ENCODE measurements at regions not wholly inside any gene's neighbourhood (a gene's known extent, or its start where the extent isn't known, plus 50 kb on each side); places are given as distances from the start of the nearest gene placed in this dataset.

DNA sequence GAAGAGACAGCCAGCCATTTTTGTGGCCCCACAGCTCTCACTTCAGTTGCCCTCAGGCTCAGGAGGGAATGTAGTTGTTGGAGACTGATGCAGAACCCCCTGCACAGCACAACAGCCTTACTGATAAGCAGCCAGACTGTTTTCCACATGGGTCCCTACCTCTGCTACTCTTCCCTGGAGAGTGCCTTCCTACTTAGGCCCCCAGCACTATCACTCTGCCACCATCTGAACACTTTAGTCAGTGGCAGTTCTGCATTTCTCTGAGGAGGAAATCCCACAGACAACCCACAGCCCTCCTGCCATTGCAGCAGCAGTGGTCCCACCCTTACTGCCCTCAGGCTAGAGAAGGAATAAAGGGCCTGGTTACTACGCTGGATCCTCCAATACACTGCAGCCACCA, 61.8 kb upstream of the PTPRD start:
- in situ Hi-C loops (cut with HindIII; ENCODE audit: low sequenced_read_pairs): no loop called here
- no peak overlapping the region for H3K4me3 ChIP-seq (ENCODE audit: low read depth, low read length)
- DNase-seq (ENCODE audit: low read depth): no peak
- TF ChIP-seq, protein P1, sequence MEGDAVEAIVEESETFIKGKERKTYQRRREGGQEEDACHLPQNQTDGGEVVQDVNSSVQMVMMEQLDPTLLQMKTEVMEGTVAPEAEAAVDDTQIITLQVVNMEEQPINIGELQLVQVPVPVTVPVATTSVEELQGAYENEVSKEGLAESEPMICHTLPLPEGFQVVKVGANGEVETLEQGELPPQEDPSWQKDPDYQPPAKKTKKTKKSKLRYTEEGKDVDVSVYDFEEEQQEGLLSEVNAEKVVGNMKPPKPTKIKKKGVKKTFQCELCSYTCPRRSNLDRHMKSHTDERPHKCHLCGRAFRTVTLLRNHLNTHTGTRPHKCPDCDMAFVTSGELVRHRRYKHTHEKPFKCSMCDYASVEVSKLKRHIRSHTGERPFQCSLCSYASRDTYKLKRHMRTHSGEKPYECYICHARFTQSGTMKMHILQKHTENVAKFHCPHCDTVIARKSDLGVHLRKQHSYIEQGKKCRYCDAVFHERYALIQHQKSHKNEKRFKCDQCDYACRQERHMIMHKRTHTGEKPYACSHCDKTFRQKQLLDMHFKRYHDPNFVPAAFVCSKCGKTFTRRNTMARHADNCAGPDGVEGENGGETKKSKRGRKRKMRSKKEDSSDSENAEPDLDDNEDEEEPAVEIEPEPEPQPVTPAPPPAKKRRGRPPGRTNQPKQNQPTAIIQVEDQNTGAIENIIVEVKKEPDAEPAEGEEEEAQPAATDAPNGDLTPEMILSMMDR (IDR thresholded peaks at IDR 0.05; ENCODE audit: low read depth, low read length, missing control alignments): no peak

DNA sequence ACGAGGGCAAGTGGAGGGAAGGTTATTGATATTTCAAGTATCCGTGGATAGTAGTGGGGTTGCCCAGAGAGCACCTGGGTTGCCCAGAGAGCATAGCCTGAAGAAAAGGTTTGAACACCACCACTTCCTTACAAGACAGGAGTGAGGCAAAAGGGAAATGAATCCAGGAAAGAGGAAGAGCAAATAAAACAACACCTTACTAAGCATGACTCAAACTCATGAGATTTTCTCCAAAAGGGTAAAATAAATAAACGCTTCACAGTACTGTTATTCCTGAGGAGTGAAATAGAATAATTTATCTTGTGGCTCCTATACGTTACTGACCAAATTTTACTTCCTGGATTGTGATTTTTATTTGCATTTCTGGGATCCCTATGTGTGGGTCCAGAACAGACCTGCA, 65.2 kb upstream of the PTPRD start:
- TF ChIP-seq, protein P1 (IDR thresholded peaks at IDR 0.05; ENCODE audit: low read depth, low read length, missing control alignments): no peak
- no peak for DNase-seq (ENCODE audit: low read depth)
- H3K4me3 ChIP-seq (ENCODE audit: low read depth, low read length): no peak overlapping the region
- in situ Hi-C loops (cut with HindIII; ENCODE audit: low sequenced_read_pairs): loop anchor here (5.0 kb wide), 1 partner anchor 54 kb away; no protein-coding TSS in a partner anchor

GRCh38 chr9:10678790-10679189, 66.0 kb upstream of the PTPRD start:
- DNase-seq (ENCODE audit: low read depth): peak; percentile 56
- in situ Hi-C loops (cut with HindIII; ENCODE audit: low sequenced_read_pairs): loop anchor here (5.0 kb wide), 1 partner anchor 54 kb away; no protein-coding TSS in a partner anchor

DNA sequence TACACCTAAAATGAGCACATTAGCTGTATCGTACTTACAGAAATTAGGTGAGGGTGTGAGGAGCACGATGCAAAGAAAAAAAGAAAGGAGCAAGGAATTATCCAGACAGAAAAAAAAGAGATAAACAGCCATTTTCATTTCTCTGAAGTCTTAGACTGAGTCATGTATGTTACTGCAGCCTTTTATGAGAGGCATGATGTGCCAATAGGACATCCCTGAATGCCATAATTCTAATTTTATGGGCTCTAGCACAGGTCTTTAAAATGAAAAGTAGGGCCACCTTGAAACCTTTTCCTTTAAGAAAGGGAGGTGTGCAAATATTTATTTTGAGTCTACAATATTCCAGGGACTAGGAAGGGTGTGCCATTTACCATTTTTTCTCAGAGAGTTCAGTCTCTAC, 74.1 kb upstream of the PTPRD start:
- TF ChIP-seq, protein P1 (IDR thresholded peaks at IDR 0.05; ENCODE audit: low read depth, low read length, missing control alignments): no peak
- in situ Hi-C loops (cut with HindIII; ENCODE audit: low sequenced_read_pairs): no loop called here
- H3K4me3 ChIP-seq (ENCODE audit: low read depth, low read length): no peak overlapping the region
- no peak for DNase-seq (ENCODE audit: low read depth)

More at GRCh38 chr9:10678790-10679189, 66.0 kb upstream of the PTPRD start:
- H3K4me3 ChIP-seq (ENCODE audit: low read depth, low read length): no peak overlapping the region
- TF ChIP-seq, protein P1 (IDR thresholded peaks at IDR 0.05; ENCODE audit: low read depth, low read length, missing control alignments): no peak

- H3K4me3 ChIP-seq (ENCODE audit: low read depth, low read length): no peak overlapping the region
- TF ChIP-seq, protein P1 (IDR thresholded peaks at IDR 0.05; ENCODE audit: low read depth, low read length, missing control alignments): no peak
- no peak for DNase-seq (ENCODE audit: low read depth)
- in situ Hi-C loops (cut with HindIII; ENCODE audit: low sequenced_read_pairs): no loop called here
Observed at GRCh38 chr9:10690546-10690945, 77.7 kb upstream of the PTPRD start.

- H3K4me3 ChIP-seq (ENCODE audit: low read depth, low read length): no peak overlapping the region
- TF ChIP-seq, protein P1 (IDR thresholded peaks at IDR 0.05; ENCODE audit: low read depth, low read length, missing control alignments): no peak
- DNase-seq (ENCODE audit: low read depth): no peak
- in situ Hi-C loops (cut with HindIII; ENCODE audit: low sequenced_read_pairs): no loop called here
Observed at GRCh38 chr9:10697044-10697443, 84.2 kb upstream of the PTPRD start.

GRCh38 chr9:10700291-10700690, 87.5 kb upstream of the PTPRD start:
- no peak overlapping the region for H3K4me3 ChIP-seq (ENCODE audit: low read depth, low read length)
- TF ChIP-seq, protein P1 (IDR thresholded peaks at IDR 0.05; ENCODE audit: low read depth, low read length, missing control alignments): no peak
- in situ Hi-C loops (cut with HindIII; ENCODE audit: low sequenced_read_pairs): no loop called here
- DNase-seq (ENCODE audit: low read depth): no peak

Data from astrocyte of the cerebellum (primary cell).